ENCODE measurements at regions not wholly inside any gene's neighbourhood (a gene's known extent, or its start where the extent isn't known, plus 50 kb on each side); places are given as distances from the start of the nearest gene placed in this dataset.

- Mint-ChIP-seq H3K27ac (no peak overlapping the region), H3K27me3 (ENCODE audit: low read depth) (peaks cover 8% of the 10 kb centered on the region), H3K4me1 (ENCODE audit: low read depth) (no peaks in the 10 kb centered on the region), H3K9me3 (peaks cover 10% of the 10 kb centered on the region), H3K36me3 (ENCODE audit: low read depth) (no peaks in the 10 kb centered on the region), H3K4me3 (no peak overlapping the region)
- CTCF ChIA-PET = no interaction called here
- intact Hi-C loops (cut with micrococcal nuclease) = no loop called here
- no peak for DNase-seq
Observed at GRCh38 chr10:121015916-121016315, 164.8 kb downstream of the WDR11 start.

GRCh38 chr10:121024905-121025584, 173.9 kb downstream of the WDR11 start:
- CTCF ChIA-PET = no interaction called here
- Mint-ChIP-seq H3K4me3 (no peak overlapping the region), H3K27me3 (ENCODE audit: low read depth) (peaks cover 1% of the 10 kb centered on the region), H3K9me3 (no peaks in the 10 kb centered on the region), H3K27ac (no peak overlapping the region), H3K36me3 (ENCODE audit: low read depth) (no peaks in the 10 kb centered on the region), H3K4me1 (ENCODE audit: low read depth) (no peaks in the 10 kb centered on the region)
- no peak for DNase-seq
- intact Hi-C loops (cut with micrococcal nuclease) = no loop called here

GRCh38 chr10:121025731-121026130, 174.6 kb downstream of the WDR11 start:
- no peaks in the 10 kb centered on the region for H3K4me1 Mint-ChIP-seq (ENCODE audit: low read depth)
- intact Hi-C loops (cut with micrococcal nuclease) = no loop called here
- H3K27ac Mint-ChIP-seq = no peak overlapping the region
- no peak overlapping the region for H3K4me3 Mint-ChIP-seq
- no peak for DNase-seq
- H3K27me3 Mint-ChIP-seq (ENCODE audit: low read depth) = peaks cover 2% of the 10 kb centered on the region
- CTCF ChIA-PET = no interaction called here
- no peaks in the 10 kb centered on the region for H3K36me3 Mint-ChIP-seq (ENCODE audit: low read depth)
- no peaks in the 10 kb centered on the region for H3K9me3 Mint-ChIP-seq

GRCh38 chr10:121027371-121027770, 176.2 kb downstream of the WDR11 start:
- Mint-ChIP-seq H3K4me3 (no peak overlapping the region), H3K9me3 (no peaks in the 10 kb centered on the region), H3K27ac (no peak overlapping the region), H3K36me3 (ENCODE audit: low read depth) (no peaks in the 10 kb centered on the region), H3K4me1 (ENCODE audit: low read depth) (no peaks in the 10 kb centered on the region), H3K27me3 (ENCODE audit: low read depth) (peaks cover 2% of the 10 kb centered on the region)
- CTCF ChIA-PET = no interaction called here
- intact Hi-C loops (cut with micrococcal nuclease) = no loop called here
- DNase-seq = no peak

GRCh38 chr10:121032460-121032859, 181.3 kb downstream of the WDR11 start:
- H3K27me3 Mint-ChIP-seq (ENCODE audit: low read depth) = peaks cover 2% of the 10 kb centered on the region
- CTCF ChIA-PET = interaction anchor here (0.6 kb wide), 1 partner anchor 142 kb away, joined by 3 read pairs; no protein-coding TSS in a partner anchor
- no peaks in the 10 kb centered on the region for H3K9me3 Mint-ChIP-seq
- no peak overlapping the region for H3K4me3 Mint-ChIP-seq
- intact Hi-C loops (cut with micrococcal nuclease) = no loop called here
- H3K36me3 Mint-ChIP-seq (ENCODE audit: low read depth) = no peaks in the 10 kb centered on the region
- H3K4me1 Mint-ChIP-seq (ENCODE audit: low read depth) = no peaks in the 10 kb centered on the region
- no peak overlapping the region for H3K27ac Mint-ChIP-seq
- no peak for DNase-seq

GRCh38 chr10:121033366-121033765, 182.2 kb downstream of the WDR11 start:
- CTCF ChIA-PET = no interaction called here
- no peak overlapping the region for H3K27ac Mint-ChIP-seq
- H3K4me1 Mint-ChIP-seq (ENCODE audit: low read depth) = no peaks in the 10 kb centered on the region
- intact Hi-C loops (cut with micrococcal nuclease) = no loop called here
- no peaks in the 10 kb centered on the region for H3K9me3 Mint-ChIP-seq
- H3K36me3 Mint-ChIP-seq (ENCODE audit: low read depth) = no peaks in the 10 kb centered on the region
- no peak overlapping the region for H3K4me3 Mint-ChIP-seq
- peaks cover 2% of the 10 kb centered on the region for H3K27me3 Mint-ChIP-seq (ENCODE audit: low read depth)
- no peak for DNase-seq

- Mint-ChIP-seq H3K4me3 (no peak overlapping the region), H3K4me1 (ENCODE audit: low read depth) (no peaks in the 10 kb centered on the region), H3K9me3 (peaks cover 2% of the 10 kb centered on the region), H3K27me3 (ENCODE audit: low read depth) (peaks cover 2% of the 10 kb centered on the region), H3K27ac (no peak overlapping the region), H3K36me3 (ENCODE audit: low read depth) (no peaks in the 10 kb centered on the region)
- CTCF ChIA-PET = no interaction called here
- intact Hi-C loops (cut with micrococcal nuclease) = no loop called here
- no peak for DNase-seq
Observed at GRCh38 chr10:121036431-121036830, 185.3 kb downstream of the WDR11 start.

GRCh38 chr10:121041499-121041898, 190.3 kb downstream of the WDR11 start:
- CTCF ChIA-PET = no interaction called here
- DNase-seq = no peak
- H3K27ac Mint-ChIP-seq = no peak overlapping the region
- intact Hi-C loops (cut with micrococcal nuclease) = no loop called here
- peaks cover 5% of the 10 kb centered on the region for H3K27me3 Mint-ChIP-seq (ENCODE audit: low read depth)
- H3K9me3 Mint-ChIP-seq = peaks cover 2% of the 10 kb centered on the region
- H3K4me3 Mint-ChIP-seq = no peak overlapping the region
- no peaks in the 10 kb centered on the region for H3K4me1 Mint-ChIP-seq (ENCODE audit: low read depth)
- no peaks in the 10 kb centered on the region for H3K36me3 Mint-ChIP-seq (ENCODE audit: low read depth)

GRCh38 chr10:121041906-121042305, 190.7 kb downstream of the WDR11 start:
- intact Hi-C loops (cut with micrococcal nuclease) = no loop called here
- no peak for DNase-seq
- CTCF ChIA-PET = interaction anchor here (0.6 kb wide), 1 partner anchor 414 kb away, joined by 3 read pairs; no protein-coding TSS in a partner anchor
- peaks cover 2% of the 10 kb centered on the region for H3K9me3 Mint-ChIP-seq
- no peak overlapping the region for H3K27ac Mint-ChIP-seq
- H3K4me3 Mint-ChIP-seq = no peak overlapping the region
- no peaks in the 10 kb centered on the region for H3K4me1 Mint-ChIP-seq (ENCODE audit: low read depth)
- H3K27me3 Mint-ChIP-seq (ENCODE audit: low read depth) = peaks cover 5% of the 10 kb centered on the region
- no peaks in the 10 kb centered on the region for H3K36me3 Mint-ChIP-seq (ENCODE audit: low read depth)

- no peak overlapping the region for H3K4me3 Mint-ChIP-seq
- no peak for DNase-seq
- intact Hi-C loops (cut with micrococcal nuclease) = no loop called here
- H3K27ac Mint-ChIP-seq = no peak overlapping the region
- no peaks in the 10 kb centered on the region for H3K4me1 Mint-ChIP-seq (ENCODE audit: low read depth)
- peaks cover 2% of the 10 kb centered on the region for H3K9me3 Mint-ChIP-seq
- CTCF ChIA-PET = interaction anchor here (0.6 to 0.7 kb wide), 2 partner anchors 209 to 413 kb away, joined by 3 read pairs; no protein-coding TSS in a partner anchor
- peaks cover 5% of the 10 kb centered on the region for H3K27me3 Mint-ChIP-seq (ENCODE audit: low read depth)
- H3K36me3 Mint-ChIP-seq (ENCODE audit: low read depth) = no peaks in the 10 kb centered on the region
Observed at GRCh38 chr10:121042342-121042741, 191.2 kb downstream of the WDR11 start.

- Mint-ChIP-seq H3K4me1 (ENCODE audit: low read depth) (no peaks in the 10 kb centered on the region), H3K9me3 (peaks cover 2% of the 10 kb centered on the region), H3K27ac (no peak overlapping the region), H3K4me3 (no peak overlapping the region), H3K27me3 (ENCODE audit: low read depth) (peaks cover 5% of the 10 kb centered on the region), H3K36me3 (ENCODE audit: low read depth) (no peaks in the 10 kb centered on the region)
- DNase-seq = no peak
- CTCF ChIA-PET = no interaction called here
- intact Hi-C loops (cut with micrococcal nuclease) = no loop called here
Observed at GRCh38 chr10:121043124-121043849, 192.1 kb downstream of the WDR11 start.

- Mint-ChIP-seq H3K27me3 (ENCODE audit: low read depth) (peaks cover 3% of the 10 kb centered on the region), H3K27ac (no peak overlapping the region), H3K4me1 (ENCODE audit: low read depth) (no peaks in the 10 kb centered on the region), H3K9me3 (peaks cover 2% of the 10 kb centered on the region), H3K4me3 (no peak overlapping the region), H3K36me3 (ENCODE audit: low read depth) (no peaks in the 10 kb centered on the region)
- intact Hi-C loops (cut with micrococcal nuclease) = no loop called here
- CTCF ChIA-PET = no interaction called here
- no peak for DNase-seq
Observed at GRCh38 chr10:121048749-121049148, 197.6 kb downstream of the WDR11 start.

GRCh38 chr10:121049489-121049888, 198.3 kb downstream of the WDR11 start:
- Mint-ChIP-seq H3K4me1 (ENCODE audit: low read depth) (no peaks in the 10 kb centered on the region), H3K27me3 (ENCODE audit: low read depth) (peaks cover 3% of the 10 kb centered on the region), H3K36me3 (ENCODE audit: low read depth) (no peaks in the 10 kb centered on the region), H3K27ac (no peak overlapping the region), H3K4me3 (no peak overlapping the region), H3K9me3 (peaks cover 2% of the 10 kb centered on the region)
- DNase-seq = no peak
- intact Hi-C loops (cut with micrococcal nuclease) = no loop called here
- CTCF ChIA-PET = no interaction called here

All from activated naive CD4-positive, alpha-beta T cell treated with anti-CD3 and anti-CD28 coated beads for 36 hours (primary cell).